Endodermal cell (in vitro differentiated cells): ENCODE measurements at regions not wholly inside any gene's neighbourhood (a gene's known extent, or its start where the extent isn't known, plus 50 kb on each side); places are given as distances from the start of the nearest gene placed in this dataset.
A peak's percentile ranks its signal among the peaks of the same experiment; 100 is the strongest.

Experiments used
- DNase-seq: peaks from one replicate; pipeline ENCODE4 v3.0.0-alpha.2; 2017
- H3K27ac ChIP-seq: 2 replicates; pipeline ENCODE4 v1.5.1; 2013; ENCODE audit warnings: mild to moderate bottlenecking, low read depth, low read length, moderate library complexity
- H3K27me3 ChIP-seq: 2 replicates; pipeline ENCODE4 v1.6.1; 2013; ENCODE audit warnings: mild to moderate bottlenecking, low read length, moderate library complexity; ENCODE audit not compliant: insufficient read depth, control insufficient read depth, poor library complexity, severe bottlenecking
- H3K36me3 ChIP-seq: 2 replicates; pipeline ENCODE4 v1.7.0; 2013; ENCODE audit warnings: mild to moderate bottlenecking, low read length, moderate library complexity; ENCODE audit not compliant: control insufficient read depth, insufficient read depth
- H3K4me1 ChIP-seq: one replicate; pipeline ENCODE4 v1.7.0; 2013; ENCODE audit warnings: low read length; ENCODE audit not compliant: control insufficient read depth, insufficient read depth
- H3K4me3 ChIP-seq: 2 replicates; pipeline ENCODE4 v1.5.1; 2013; ENCODE audit warnings: mild to moderate bottlenecking, low read length, moderate library complexity
- H3K9ac ChIP-seq: 2 replicates; pipeline ENCODE4 v1.6.1; 2013; ENCODE audit warnings: mild to moderate bottlenecking, low read length, moderate library complexity; ENCODE audit not compliant: poor library complexity, severe bottlenecking; ENCODE audit errors: extremely low read depth
- H3K9me3 ChIP-seq: 2 replicates; pipeline ENCODE4 v1.6.1; 2013; ENCODE audit warnings: mild to moderate bottlenecking, low read length, moderate library complexity; ENCODE audit not compliant: control insufficient read depth
- H3K27ac Mint-ChIP-seq: 2 replicates; pipeline ENCODE4 v1.8.0; 2020; ENCODE audit warnings: mixed read lengths
- H3K27me3 Mint-ChIP-seq: 2 replicates; pipeline ENCODE4 v1.8.0; 2021; ENCODE audit warnings: mild to moderate bottlenecking, mixed read lengths; ENCODE audit not compliant: insufficient read depth
- H3K36me3 Mint-ChIP-seq: 2 replicates; pipeline ENCODE4 v1.8.0; 2020; ENCODE audit warnings: low read depth, mixed read lengths
- H3K4me1 Mint-ChIP-seq: 2 replicates; pipeline ENCODE4 v1.8.0; 2020; ENCODE audit warnings: mixed read lengths
- H3K4me3 Mint-ChIP-seq: 2 replicates; pipeline ENCODE4 v1.8.0; 2020; ENCODE audit warnings: mild to moderate bottlenecking, moderate library complexity, mixed read lengths
- H3K9me3 Mint-ChIP-seq: 2 replicates; pipeline ENCODE4 v1.8.0; 2020; ENCODE audit warnings: mild to moderate bottlenecking, mixed read lengths
- CTCF ChIP-seq: fragments of 200-600 bp; sonication (generic); conservative IDR thresholded peaks from 2 replicates; pipeline ENCODE4 v1.5.0; 2021; ENCODE audit warnings: antibody characterized with exemption, mild to moderate bottlenecking
- WGBS, 2 experiments: methylation state at CpG; one replicate each; pipeline versions ENCODE4 v1.1.5 to v1.1.7; 2013; ENCODE audit warnings: missing lambda C conversion rate in 2 of 2, mixed read lengths in 1 of 2; ENCODE audit not compliant: insufficient coverage in 1 of 2, insufficient read length in 1 of 2; 5-methylcytosine and 5-hydroxymethylcytosine counted together

GRCh38 chr2:234136461-234136860 is 86.0 kb downstream of the SPP2 start:
- Histone ChIP-seq H3K9ac (no peak overlapping the region), H3K36me3 (no peaks in the 10 kb centered on the region), H3K27me3 (no peaks in the 10 kb centered on the region), H3K4me1 (peaks cover 6% of the 10 kb centered on the region), H3K4me3 (no peak overlapping the region), H3K9me3 (no peaks in the 10 kb centered on the region), H3K27ac (no peak overlapping the region)
- peak; percentile 26 for TF ChIP-seq CTCF
- Mint-ChIP-seq H3K27ac (peak overlapping the region; percentile 78), H3K4me3 (no peak overlapping the region), H3K4me1 (peaks cover 16% of the 10 kb centered on the region), H3K36me3 (no peaks in the 10 kb centered on the region), H3K9me3 (no peaks in the 10 kb centered on the region), H3K27me3 (peaks cover 8% of the 10 kb centered on the region)
- DNase-seq, result peak; percentile 64

- Mint-ChIP-seq H3K36me3 (no peaks in the 10 kb centered on the region), H3K4me1 (peaks cover 16% of the 10 kb centered on the region), H3K27me3 (peaks cover 12% of the 10 kb centered on the region), H3K27ac (peak overlapping the region; percentile 72), H3K9me3 (no peaks in the 10 kb centered on the region), H3K4me3 (no peak overlapping the region)
- no peaks in the 10 kb centered on the region for H3K27me3 ChIP-seq
- H3K27ac ChIP-seq, result no peak overlapping the region
- DNase-seq, result peak; percentile 95
- H3K4me1 ChIP-seq, result peaks cover 6% of the 10 kb centered on the region
- H3K36me3 ChIP-seq, result no peaks in the 10 kb centered on the region
- H3K9ac ChIP-seq, result no peak overlapping the region
- peak; percentile 92 for TF ChIP-seq CTCF
- H3K4me3 ChIP-seq, result no peak overlapping the region
- 31 to 48% methylated on average over 7 to 16 of the region's 16 CpGs for WGBS, 2 experiments
- no peaks in the 10 kb centered on the region for H3K9me3 ChIP-seq
These were observed 85.3 kb downstream of the SPP2 start for GRCh38 chr2:234135750-234136221.

- peaks cover 6% of the 10 kb centered on the region for H3K4me1 ChIP-seq
- TF ChIP-seq CTCF, result no peak
- Mint-ChIP-seq H3K27ac (no peak overlapping the region), H3K4me3 (no peak overlapping the region), H3K36me3 (no peaks in the 10 kb centered on the region), H3K27me3 (peaks cover 11% of the 10 kb centered on the region), H3K9me3 (no peaks in the 10 kb centered on the region), H3K4me1 (peaks cover 16% of the 10 kb centered on the region)
- 88 to 93% methylated on average over 5 to 6 of the region's 6 CpGs for WGBS, 2 experiments
- H3K27me3 ChIP-seq, result no peaks in the 10 kb centered on the region
- no peaks in the 10 kb centered on the region for H3K9me3 ChIP-seq
- peak; percentile 59 for DNase-seq
- H3K36me3 ChIP-seq, result no peaks in the 10 kb centered on the region
- no peak overlapping the region for H3K9ac ChIP-seq
- no peak overlapping the region for H3K27ac ChIP-seq
- no peak overlapping the region for H3K4me3 ChIP-seq
These were observed 84.0 kb downstream of the SPP2 start for GRCh38 chr2:234134496-234134895.
